ENCODE measurements at regions not wholly inside any gene's neighbourhood (a gene's known extent, or its start where the extent isn't known, plus 50 kb on each side); places are given as distances from the start of the nearest gene placed in this dataset.

- no peak for DNase-seq (ENCODE audit: low spot score)
Measured at GRCh38 chr10:3723766-3724165, 61.2 kb downstream of the KLF6 start.

GRCh38 chr10:3720228-3721019, 64.6 kb downstream of the KLF6 start:
- peak; percentile 28 for DNase-seq (ENCODE audit: low spot score)

- no peak for DNase-seq (ENCODE audit: low spot score)
Measured at GRCh38 chr10:3719024-3719843, 65.8 kb downstream of the KLF6 start.

GRCh38 chr10:3716093-3716492, 68.9 kb downstream of the KLF6 start:
- no peak for DNase-seq (ENCODE audit: low spot score)

- no peak for DNase-seq (ENCODE audit: low spot score)
Measured at GRCh38 chr10:3714967-3715366, 70.0 kb downstream of the KLF6 start.

GRCh38 chr10:3714531-3714930, 70.5 kb downstream of the KLF6 start:
- DNase-seq (ENCODE audit: low spot score) = no peak

GRCh38 chr10:3712707-3713106, 72.3 kb downstream of the KLF6 start:
- DNase-seq (ENCODE audit: low spot score) = no peak

GRCh38 chr10:3711918-3712317, 73.1 kb downstream of the KLF6 start:
- no peak for DNase-seq (ENCODE audit: low spot score)

- no peak for DNase-seq (ENCODE audit: low spot score)
Measured at GRCh38 chr10:3710764-3711163, 74.2 kb downstream of the KLF6 start.

GRCh38 chr10:3709456-3710060, 75.5 kb downstream of the KLF6 start:
- DNase-seq (ENCODE audit: low spot score) = no peak

GRCh38 chr10:3708852-3709251, 76.2 kb downstream of the KLF6 start:
- DNase-seq (ENCODE audit: low spot score) = no peak

GRCh38 chr10:3704565-3705325, 80.3 kb downstream of the KLF6 start:
- DNase-seq (ENCODE audit: low spot score) = no peak

GRCh38 chr10:3702569-3702968, 82.4 kb downstream of the KLF6 start:
- no peak for DNase-seq (ENCODE audit: low spot score)

GRCh38 chr10:3702056-3702546, 82.9 kb downstream of the KLF6 start:
- no peak for DNase-seq (ENCODE audit: low spot score)

- no peak for DNase-seq (ENCODE audit: low spot score)
Measured at GRCh38 chr10:3701491-3701890, 83.5 kb downstream of the KLF6 start.

- no peak for DNase-seq (ENCODE audit: low spot score)
Measured at GRCh38 chr10:3700531-3701076, 84.4 kb downstream of the KLF6 start.

- DNase-seq (ENCODE audit: low spot score) = no peak
Measured at GRCh38 chr10:3699916-3700315, 85.1 kb downstream of the KLF6 start.

GRCh38 chr10:3698312-3698711, 86.7 kb downstream of the KLF6 start:
- DNase-seq (ENCODE audit: low spot score) = no peak

GRCh38 chr10:3693698-3694080, 91.3 kb downstream of the KLF6 start:
- no peak for DNase-seq (ENCODE audit: low spot score)

- no peak for DNase-seq (ENCODE audit: low spot score)
Measured at GRCh38 chr10:3693022-3693697, 91.8 kb downstream of the KLF6 start.

- DNase-seq (ENCODE audit: low spot score) = no peak
Measured at GRCh38 chr10:3692387-3692999, 92.5 kb downstream of the KLF6 start.

Measured in CD4-positive, alpha-beta T cell treated with Interleukin-15 for 4 hours (primary cell).